HepG2 (cell line): ENCODE measurements at regions not wholly inside any gene's neighbourhood (a gene's known extent, or its start where the extent isn't known, plus 50 kb on each side); places are given as distances from the start of the nearest gene placed in this dataset.

Experiments used
- AKNA ChIP-seq: sonication (generic); formaldehyde crosslinking; IDR thresholded peaks from 2 replicates; pipeline ENCODE4 v1.4.0; 2020; ENCODE audit warnings: missing genetic modification reagents, borderline replicate concordance
- ATF7-NPFF ChIP-seq: sonication (generic); formaldehyde crosslinking; IDR thresholded peaks from 2 replicates; pipeline ENCODE4 v1.8.1; 2023; ENCODE audit warnings: mild to moderate bottlenecking, low read depth, missing genetic modification reagents, moderate library complexity
- CREM ChIP-seq, 2 experiments: sonication (generic) in 1 of 2; formaldehyde crosslinking in 1 of 2; IDR thresholded peaks; 2 replicates each; pipeline versions ENCODE4 v1.4.0 to v1.6.1; 2016 to 2020; ENCODE audit warnings: antibody characterized with exemption in 1 of 2, mild to moderate bottlenecking in 1 of 2, missing genetic modification reagents in 1 of 2
- DMAP1 ChIP-seq: IDR thresholded peaks from 2 replicates; pipeline ENCODE4 v1.6.1; 2016
- EP300 ChIP-seq, 3 experiments: sonication (generic) in 1 of 3; formaldehyde crosslinking in 1 of 3; IDR thresholded peaks; 2 replicates each; pipeline versions ENCODE4 v1.5.1 to v1.6.1; 2011 to 2020; ENCODE audit warnings: low read depth in 2 of 3, low read length in 2 of 3, borderline replicate concordance in 1 of 3, improper control_type of control experiment in 1 of 3, mild to moderate bottlenecking in 1 of 3, missing genetic modification reagents in 1 of 3, moderate library complexity in 1 of 3
- HCFC1 ChIP-seq: fragments of 150-350 bp; IDR thresholded peaks from 2 replicates; pipeline ENCODE4 v1.6.1; 2014; ENCODE audit warnings: low read depth, low read length
- HNF4A ChIP-seq: sonication (generic); formaldehyde crosslinking; IDR thresholded peaks from 2 replicates; pipeline ENCODE4 v1.4.0; 2020; ENCODE audit warnings: missing genetic modification reagents
- MYPOP ChIP-seq: sonication (generic); formaldehyde crosslinking; IDR thresholded peaks from 2 replicates; pipeline ENCODE4 v1.8.1; 2023; ENCODE audit warnings: mild to moderate bottlenecking, moderate library complexity, missing genetic modification reagents
- NFE2 ChIP-seq: sonication (generic); formaldehyde crosslinking; IDR thresholded peaks from 2 replicates; pipeline ENCODE4 v1.4.0; 2020; ENCODE audit warnings: missing genetic modification reagents
- SETDB1 ChIP-seq: sonication (generic); formaldehyde crosslinking; IDR thresholded peaks from 2 replicates; pipeline ENCODE4 v1.5.1; 2020; ENCODE audit warnings: missing genetic modification reagents, mild to moderate bottlenecking, borderline replicate concordance
- SKI ChIP-seq: fragments of 450-650 bp; IDR thresholded peaks from one replicate; pipeline ENCODE4 v1.6.1; 2018; ENCODE audit warnings: mild to moderate bottlenecking; ENCODE audit not compliant: partially characterized antibody
- SNAPC2 ChIP-seq: sonication (generic); formaldehyde crosslinking; IDR thresholded peaks from 2 replicates; pipeline ENCODE4 v1.8.1; 2022; ENCODE audit warnings: mild to moderate bottlenecking, missing genetic modification reagents
- SOX6 ChIP-seq, 2 experiments: fragments of 450-650 bp in 1 of 2; sonication (generic) in 1 of 2; formaldehyde crosslinking in 1 of 2; IDR thresholded peaks; 2 replicates each; pipeline versions ENCODE4 v1.4.0 to v1.6.1; 2017 to 2020; ENCODE audit warnings: antibody characterized with exemption in 1 of 2, mild to moderate bottlenecking in 1 of 2, missing genetic modification reagents in 1 of 2
- YEATS2 ChIP-seq: sonication (generic); formaldehyde crosslinking; IDR thresholded peaks from 2 replicates; pipeline ENCODE4 v1.4.0; 2020; ENCODE audit warnings: missing genetic modification reagents, borderline replicate concordance
- ZFX ChIP-seq: sonication (generic); formaldehyde crosslinking; IDR thresholded peaks from 2 replicates; pipeline ENCODE4 v1.4.0; 2020; ENCODE audit warnings: mild to moderate bottlenecking, low read depth, missing genetic modification reagents, moderate library complexity
- ZIK1 ChIP-seq: sonication (generic); formaldehyde crosslinking; IDR thresholded peaks from 2 replicates; pipeline ENCODE4 v1.5.0; 2020; ENCODE audit warnings: mild to moderate bottlenecking, low read depth, missing genetic modification reagents, borderline replicate concordance
- ZKSCAN5 ChIP-seq: sonication (generic); formaldehyde crosslinking; IDR thresholded peaks from 2 replicates; pipeline ENCODE4 v1.5.1; 2020; ENCODE audit warnings: mild to moderate bottlenecking, missing genetic modification reagents
- ZNF264 ChIP-seq: sonication (generic); formaldehyde crosslinking; IDR thresholded peaks from 2 replicates; pipeline ENCODE4 v1.4.0; 2020; ENCODE audit warnings: missing genetic modification reagents
- ZNF615 ChIP-seq: sonication (generic); formaldehyde crosslinking; IDR thresholded peaks from 2 replicates; pipeline ENCODE4 v1.5.0; 2020; ENCODE audit warnings: mild to moderate bottlenecking, missing genetic modification reagents, borderline replicate concordance
- ZNF674 ChIP-seq: sonication (generic); formaldehyde crosslinking; IDR thresholded peaks from 2 replicates; pipeline ENCODE4 v1.5.0; 2020; ENCODE audit warnings: low read depth, mild to moderate bottlenecking, missing genetic modification reagents
- ZNF691 ChIP-seq: sonication (generic); formaldehyde crosslinking; IDR thresholded peaks from 2 replicates; pipeline ENCODE4 v1.4.0; 2020; ENCODE audit warnings: missing genetic modification reagents, low read depth, mild to moderate bottlenecking, borderline replicate concordance
- ZNF773 ChIP-seq: sonication (generic); formaldehyde crosslinking; IDR thresholded peaks from 2 replicates; pipeline ENCODE4 v1.4.0; 2020; ENCODE audit warnings: missing genetic modification reagents, borderline replicate concordance
- ZSCAN5A ChIP-seq: sonication (generic); formaldehyde crosslinking; IDR thresholded peaks from 2 replicates; pipeline ENCODE4 v1.8.0; 2022; ENCODE audit warnings: mild to moderate bottlenecking, missing genetic modification reagents, borderline replicate concordance

- TF ChIP-seq AKNA (CRISPR knock-in tag) (no peak), YEATS2 (no peak), SKI (peak; percentile 11), HNF4A (peak; percentile 84), ZNF264 (no peak), ATF7-NPFF (CRISPR knock-in tag) (no peak), SOX6 (IDR thresholded peaks at IDR 0.05) (no peak), SOX6 (CRISPR knock-in tag; IDR thresholded peaks at IDR 0.05) (peak; percentile 77), SNAPC2 (CRISPR knock-in tag) (no peak), ZSCAN5A (CRISPR knock-in tag) (no peak), NFE2 (CRISPR knock-in tag) (no peak), MYPOP (CRISPR knock-in tag) (no peak), ZKSCAN5 (no peak), DMAP1 (CRISPR knock-in tag) (no peak), ZIK1 (no peak), ZNF674 (CRISPR knock-in tag) (no peak), ZNF773 (CRISPR knock-in tag) (no peak), SETDB1 (CRISPR knock-in tag) (no peak), ZNF691 (peak; percentile 29; the same call in 1 of the 2 replicates), ZNF615 (no peak), HCFC1 (no peak), CREM (IDR thresholded peaks at IDR 0.05) (no peak), CREM (CRISPR knock-in tag; IDR thresholded peaks at IDR 0.05) (no peak), ZFX (CRISPR knock-in tag) (peak; percentile 38), EP300 (IDR thresholded peaks at IDR 0.05; ENCODE audit: low read depth in 2 of 2, low read length in 2 of 2) (peak in 1 of 2 experiments; percentile 48; a peak in 1 of 4 replicates), EP300 (CRISPR knock-in tag; IDR thresholded peaks at IDR 0.05; ENCODE audit: borderline replicate concordance) (no peak)
These were observed 178.8 kb upstream of the RFC3 start (continued) for GRCh38 chr13:33639158-33639557.
